HG03103 (cell line): ENCODE measurements at regions not wholly inside any gene's neighbourhood (a gene's known extent, or its start where the extent isn't known, plus 50 kb on each side); places are given as distances from the start of the nearest gene placed in this dataset.

Source experiments
- ATAC-seq: cut with Tn5 transposase; IDR thresholded peaks from one replicate; pipeline ENCODE4 v1.9.1; 2021; ENCODE audit warnings: low read depth; ENCODE audit not compliant: unreplicated experiment

DNA sequence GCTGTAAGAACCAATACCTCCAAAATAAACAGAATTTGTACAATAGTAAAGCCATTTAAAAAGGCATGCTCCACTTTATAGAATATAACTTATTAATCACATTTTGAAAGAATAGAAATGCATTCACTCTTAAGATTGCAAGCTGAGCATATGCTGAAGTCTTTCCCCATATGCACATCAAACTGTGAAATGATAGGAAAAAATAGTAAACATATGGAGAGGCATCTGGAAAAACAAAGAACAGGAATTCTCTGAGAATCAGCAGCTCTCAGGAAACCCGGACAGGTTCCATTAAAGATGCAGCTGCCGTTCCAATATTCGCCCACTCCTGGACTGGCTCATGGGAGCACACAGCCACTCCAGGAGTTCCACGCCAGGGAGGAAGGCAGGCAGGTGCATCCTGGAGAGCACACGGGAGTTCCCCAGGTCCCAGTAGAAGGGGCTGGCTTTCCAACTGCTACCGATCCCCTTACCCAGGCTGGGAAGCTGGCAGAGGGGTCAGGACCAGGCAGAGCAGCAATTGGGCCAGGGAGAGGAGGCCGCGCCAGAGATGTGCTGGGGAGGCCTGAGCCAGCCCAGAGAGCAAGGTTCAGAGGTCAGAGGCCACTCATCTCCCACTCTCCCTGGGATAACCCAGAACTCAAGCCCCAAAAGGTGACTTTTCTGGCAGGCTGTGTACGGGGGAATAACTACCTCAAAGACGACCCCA is 111.1 kb downstream of the DLL1 start:
- ATAC-seq, result no peak

DNA sequence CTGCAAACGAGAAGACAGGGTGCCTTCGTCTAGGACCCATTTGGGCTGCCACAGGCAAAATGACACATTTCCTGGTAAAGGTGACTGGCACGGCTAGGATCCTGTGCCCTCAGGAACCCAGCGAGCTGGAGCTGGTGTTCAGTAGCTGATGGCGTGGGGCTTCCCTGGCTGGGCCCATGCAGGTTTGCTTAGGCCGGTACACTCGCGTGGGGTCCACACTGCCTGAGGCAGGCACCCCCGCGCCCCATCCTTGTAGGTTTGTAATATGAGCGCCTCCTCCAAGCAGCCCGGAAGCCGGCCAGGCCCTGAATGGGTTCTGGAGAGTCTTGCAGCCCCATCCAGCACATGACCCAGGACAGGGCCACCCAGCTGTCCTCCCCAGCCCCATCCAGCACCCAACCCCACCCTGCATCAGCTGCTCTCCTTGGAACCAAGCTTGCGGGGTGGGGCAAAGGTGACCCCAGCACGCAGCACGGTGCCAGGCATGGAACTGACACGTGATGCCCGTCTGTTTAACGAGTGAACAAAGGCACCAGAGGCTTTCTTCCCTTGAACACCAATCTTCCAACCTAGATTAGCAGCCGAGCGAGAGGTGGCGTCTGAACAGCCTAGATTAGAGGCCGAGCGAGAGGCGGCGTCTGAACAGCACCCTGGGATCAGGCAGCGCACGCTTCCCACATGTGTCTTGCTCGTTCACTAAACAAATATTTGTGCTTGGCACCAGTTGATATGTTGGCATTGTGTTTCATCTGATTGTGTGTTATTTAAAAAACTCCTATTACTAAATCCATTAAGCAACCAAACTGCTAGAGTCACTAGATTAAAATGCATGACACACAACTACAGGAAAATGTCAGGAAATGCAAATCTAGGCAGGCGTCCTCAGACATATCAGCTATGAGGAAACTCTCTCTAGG is 112.1 kb downstream of the DLL1 start:
- ATAC-seq, result no peak

DNA sequence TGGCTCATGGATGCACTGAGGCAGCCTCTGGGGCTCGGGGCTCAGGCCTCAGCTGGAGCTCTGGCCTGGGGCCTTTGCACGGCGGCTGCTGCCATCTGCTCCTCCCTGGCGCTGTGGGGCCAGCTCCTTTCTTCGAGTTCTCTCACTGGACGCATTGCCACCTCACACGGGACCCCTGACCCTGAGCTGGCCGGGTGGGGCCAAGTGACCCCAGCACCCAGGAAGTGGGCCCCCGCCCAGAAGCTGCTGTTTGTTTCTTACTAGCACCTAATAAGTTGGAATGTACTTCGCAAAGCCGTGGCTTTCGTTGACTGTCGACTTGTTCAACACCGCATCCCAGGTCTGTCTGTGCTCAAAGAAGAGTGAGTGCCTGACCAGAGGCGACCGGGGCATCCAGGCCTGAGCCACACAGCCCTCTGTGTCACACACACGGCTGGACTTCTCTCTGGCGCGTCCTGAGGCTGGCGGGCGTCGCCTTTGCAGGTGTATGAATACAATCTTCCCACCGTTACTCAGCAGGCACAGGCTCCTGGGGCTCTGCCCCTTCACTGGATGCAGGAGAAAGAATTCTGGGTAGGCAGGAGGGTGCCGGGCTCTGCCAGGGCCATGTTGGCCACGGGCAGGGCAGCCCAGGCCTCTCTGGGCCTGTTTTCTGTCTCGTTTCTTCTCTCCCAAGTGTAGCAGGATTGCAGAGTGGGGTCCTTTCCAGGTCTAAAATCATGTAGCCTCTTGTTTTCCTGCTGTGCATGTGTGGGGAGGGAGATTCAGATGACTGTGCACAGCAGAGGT is 112.9 kb downstream of the DLL1 start:
- ATAC-seq, result no peak

DNA sequence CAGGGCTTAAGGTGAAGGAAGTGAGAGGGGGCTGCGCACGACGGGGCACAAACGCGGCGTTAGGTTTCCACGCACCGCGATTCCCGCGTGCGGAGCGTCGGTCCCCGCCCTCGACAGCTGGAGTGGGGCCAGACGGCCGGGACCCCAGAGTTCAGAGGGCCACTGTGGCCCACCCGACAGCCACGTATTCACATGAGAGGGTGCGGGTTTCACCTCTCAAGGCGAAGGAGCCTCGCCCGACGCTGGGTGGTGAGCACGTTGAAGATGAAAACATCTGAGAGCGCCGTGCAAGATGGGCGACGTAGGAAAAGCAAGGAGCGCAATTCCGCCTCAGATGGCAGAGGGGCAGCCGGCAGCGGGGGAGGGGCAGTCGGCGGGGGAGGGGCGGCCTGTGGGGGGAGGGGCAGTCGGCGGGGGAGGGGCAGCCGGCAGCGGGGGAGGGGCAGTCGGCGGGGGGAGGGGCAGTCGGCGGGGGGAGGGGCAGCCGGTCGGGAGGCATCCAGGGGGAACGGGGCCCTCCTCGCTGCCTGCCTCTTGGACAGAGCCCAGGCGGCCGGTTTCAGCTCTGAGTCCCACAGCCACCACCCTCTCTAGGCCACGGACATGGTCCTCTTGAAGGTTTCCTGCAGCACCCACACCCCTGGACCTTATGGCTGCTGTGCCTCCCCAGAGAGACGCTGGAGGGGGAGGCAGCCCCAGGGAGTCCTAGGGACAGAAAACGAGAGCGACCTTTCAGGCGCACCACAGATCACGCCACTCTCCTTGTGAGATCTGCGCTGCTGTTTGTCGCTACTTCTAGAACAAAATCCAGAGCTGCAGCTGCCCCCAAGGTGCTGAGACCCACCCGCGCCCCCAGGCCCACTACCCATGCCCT is 113.7 kb downstream of the DLL1 start:
- no peak for ATAC-seq

DNA sequence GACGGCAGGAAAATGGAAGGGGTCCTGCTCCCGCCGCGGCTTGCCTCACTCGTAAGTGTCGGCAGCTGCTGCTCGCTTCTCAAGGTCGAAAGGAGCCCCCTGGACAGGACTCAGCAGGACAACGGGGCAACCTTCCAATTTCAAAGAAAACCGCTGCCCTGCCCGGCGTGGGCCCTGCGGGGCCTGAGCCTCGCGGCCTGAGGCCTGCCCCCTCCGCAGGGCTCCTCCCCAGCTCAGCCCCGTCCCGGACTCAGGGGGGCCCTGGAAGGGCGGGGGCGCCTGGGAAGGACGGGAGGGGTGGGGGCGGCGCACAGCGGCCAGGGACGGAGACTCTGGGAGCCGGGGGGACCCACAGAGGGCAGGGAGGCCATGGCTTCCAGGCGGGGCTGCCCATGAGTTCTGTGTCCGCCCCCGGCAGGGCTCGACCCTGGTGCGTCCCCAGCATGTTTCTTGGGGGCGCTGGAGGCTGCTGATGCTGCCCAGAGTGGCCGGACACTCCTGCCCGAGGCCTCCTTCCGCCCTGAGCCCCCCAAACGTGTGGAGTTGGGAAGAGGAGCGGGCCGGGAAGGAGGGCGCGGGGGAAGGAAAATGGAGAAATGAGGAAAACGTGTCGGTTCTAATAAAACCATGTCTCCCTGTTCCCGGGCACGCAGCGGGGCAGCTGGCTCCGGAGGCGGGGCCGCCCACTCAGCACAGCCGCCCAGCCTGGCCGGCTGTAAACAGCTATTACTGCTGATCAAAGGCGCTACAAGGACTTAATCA is 114.6 kb downstream of the DLL1 start:
- no peak for ATAC-seq

DNA sequence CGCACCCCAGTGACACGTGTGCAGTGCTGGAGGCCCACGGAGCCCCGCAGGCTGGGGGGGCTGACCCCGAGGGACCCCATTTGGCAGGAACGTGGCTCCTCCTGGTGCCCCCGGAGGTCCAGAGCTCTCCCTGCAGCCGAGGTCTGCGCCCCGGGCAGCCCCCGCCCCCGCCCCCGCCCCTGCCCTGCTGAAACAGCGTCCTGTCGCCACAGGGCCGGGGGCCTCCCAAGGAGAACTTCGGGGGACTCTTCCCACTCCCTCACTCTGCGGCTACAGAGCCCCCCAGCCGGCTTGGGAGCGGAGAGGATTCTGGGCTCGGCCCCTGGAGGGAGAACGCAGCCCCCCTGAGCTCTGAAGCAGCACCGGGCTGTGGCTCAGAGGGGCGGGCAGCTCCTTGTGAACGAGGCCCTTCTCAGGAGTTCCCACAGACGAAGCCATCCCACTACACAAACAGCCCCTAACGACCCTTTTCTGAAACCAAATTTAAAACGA is 115.2 kb downstream of the DLL1 start:
- no peak for ATAC-seq

DNA sequence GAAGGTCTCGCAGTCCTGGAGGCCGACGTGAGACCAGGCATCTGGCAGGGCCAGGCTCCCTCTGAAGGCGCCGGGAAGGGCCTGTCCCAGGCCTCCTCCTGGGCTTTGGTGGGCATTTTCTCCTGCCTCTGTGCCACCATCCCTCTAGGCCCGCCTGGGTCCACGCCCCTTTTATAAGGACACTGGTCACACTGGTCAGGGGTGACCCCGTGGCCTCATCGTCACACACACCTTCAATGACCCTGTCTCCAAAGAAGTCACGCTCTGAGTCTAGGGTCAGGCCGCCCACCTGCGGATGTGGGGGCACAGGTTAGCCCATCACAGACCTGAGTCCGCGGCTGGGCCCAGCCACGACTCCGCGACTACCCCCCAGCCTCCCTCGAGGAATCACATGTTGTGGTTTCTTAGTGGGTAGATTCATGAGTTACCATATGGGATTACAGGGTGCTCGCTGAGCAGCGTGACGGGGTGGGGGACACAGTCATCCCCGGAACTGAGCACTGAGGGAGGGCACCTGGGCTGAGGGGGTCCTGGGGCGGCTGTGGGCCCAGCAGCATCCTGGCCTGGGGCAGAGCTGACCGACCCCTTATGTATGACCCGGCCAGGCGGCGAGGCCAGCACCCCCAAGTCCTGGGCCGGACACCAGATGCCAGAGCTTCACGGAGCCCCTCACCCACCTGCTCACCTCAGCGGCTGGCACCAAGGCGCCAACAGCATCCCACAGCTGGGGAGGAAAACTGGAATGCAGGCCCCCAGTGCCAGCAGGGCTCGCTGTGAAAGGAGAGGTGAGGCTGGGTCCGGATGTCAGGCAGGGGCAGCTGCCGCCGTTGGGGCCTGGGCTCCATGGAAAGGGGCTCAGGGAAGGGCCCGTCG is 115.9 kb downstream of the DLL1 start:
- ATAC-seq, result no peak

DNA sequence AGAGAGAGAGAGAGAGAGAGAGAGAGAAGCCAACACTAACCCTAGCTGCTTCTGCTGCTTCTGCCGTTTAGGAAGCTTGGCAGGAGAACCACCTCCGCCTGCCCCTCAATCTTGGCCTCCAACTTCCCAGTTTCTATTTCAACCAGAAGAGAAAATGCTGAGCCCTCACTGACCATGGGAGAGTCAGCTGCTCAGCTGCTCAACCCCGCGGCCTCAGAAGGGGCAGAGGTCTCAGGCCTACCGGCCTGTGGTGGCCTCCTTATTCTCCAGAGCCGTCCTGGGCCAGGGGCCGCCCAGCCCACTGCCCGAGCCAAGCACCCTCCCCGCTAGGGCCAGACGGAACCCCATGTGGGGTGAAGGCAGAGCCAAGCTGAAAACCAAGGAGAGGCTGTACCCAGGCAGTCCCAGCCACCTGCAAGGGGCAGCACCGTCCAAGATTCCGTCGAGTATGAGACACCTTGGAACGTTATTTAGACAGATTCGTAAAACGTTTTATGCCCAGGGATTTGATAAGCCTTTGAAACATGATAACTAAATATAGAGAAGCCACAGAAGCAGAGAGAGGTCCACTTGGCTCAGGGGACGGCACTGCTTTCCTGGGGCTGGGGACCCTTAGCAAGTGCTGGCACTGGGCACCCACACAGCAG is 116.6 kb downstream of the DLL1 start:
- no peak for ATAC-seq

DNA sequence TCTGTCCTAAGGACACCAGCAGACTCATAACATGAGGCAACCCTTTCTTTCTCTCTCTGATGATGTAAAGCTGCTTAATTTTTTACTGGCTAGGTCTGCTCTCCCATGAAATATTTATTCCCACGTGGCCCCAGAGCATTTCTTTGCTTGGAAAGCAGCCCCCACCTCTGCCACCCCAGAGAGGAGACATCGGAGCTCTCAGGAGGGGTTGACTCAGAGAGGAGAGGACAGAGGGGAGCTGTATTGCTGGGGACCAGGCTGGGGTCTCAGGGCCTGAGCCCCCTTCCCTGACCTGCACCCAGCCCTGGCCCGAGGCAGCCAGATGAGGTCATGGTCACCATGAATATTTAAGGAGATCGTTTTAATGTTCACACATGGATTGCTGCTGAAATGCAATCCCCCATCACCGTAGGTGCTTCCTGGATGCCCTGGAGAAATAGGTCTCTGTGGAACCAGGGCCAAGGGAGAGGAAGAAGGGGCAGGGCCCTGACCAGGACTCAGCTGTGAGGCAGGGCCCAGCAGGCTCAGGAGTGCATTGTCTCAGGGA is 117.5 kb downstream of the DLL1 start:
- ATAC-seq, result no peak

DNA sequence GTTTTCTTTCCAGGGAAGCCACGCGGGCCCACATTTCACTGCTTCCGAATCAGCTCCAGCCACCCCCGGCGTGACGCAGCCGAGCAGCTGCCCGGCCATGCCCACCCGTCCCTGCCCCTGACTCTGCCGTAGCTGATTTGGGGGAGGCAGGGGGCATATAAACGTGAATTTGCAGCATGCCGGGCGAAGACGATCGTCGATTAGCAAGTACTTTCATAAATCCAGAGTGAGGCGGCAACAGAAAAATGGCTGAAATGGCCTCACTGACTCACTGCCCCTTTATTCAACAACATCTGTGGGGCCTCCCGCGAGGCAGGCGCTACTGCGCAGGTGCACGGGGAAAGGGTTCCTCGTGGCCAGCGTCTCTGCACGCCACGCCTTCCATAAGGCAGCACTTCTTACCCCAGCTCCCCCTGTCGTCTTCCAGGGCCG is 118.0 kb downstream of the DLL1 start:
- no peak for ATAC-seq

DNA sequence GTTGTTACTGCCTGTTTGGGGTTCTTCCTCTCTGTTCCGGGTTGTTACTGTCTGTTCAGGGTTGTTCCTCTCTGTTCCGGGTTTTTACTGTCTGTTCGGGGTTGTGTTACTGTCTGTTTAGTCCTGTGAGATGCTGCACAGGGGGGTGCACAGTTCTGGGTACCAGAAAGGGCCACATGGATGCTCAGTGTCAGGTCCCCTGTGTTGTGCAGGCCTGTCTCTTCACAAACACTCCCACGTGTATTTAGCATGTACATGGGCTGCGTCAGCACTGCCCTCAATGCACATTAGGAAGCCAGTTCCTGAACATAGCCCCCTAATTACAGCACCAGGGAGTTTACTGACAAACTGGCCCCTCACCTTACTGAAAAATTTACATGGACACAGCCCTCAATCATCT is 118.5 kb downstream of the DLL1 start:
- no peak for ATAC-seq

DNA sequence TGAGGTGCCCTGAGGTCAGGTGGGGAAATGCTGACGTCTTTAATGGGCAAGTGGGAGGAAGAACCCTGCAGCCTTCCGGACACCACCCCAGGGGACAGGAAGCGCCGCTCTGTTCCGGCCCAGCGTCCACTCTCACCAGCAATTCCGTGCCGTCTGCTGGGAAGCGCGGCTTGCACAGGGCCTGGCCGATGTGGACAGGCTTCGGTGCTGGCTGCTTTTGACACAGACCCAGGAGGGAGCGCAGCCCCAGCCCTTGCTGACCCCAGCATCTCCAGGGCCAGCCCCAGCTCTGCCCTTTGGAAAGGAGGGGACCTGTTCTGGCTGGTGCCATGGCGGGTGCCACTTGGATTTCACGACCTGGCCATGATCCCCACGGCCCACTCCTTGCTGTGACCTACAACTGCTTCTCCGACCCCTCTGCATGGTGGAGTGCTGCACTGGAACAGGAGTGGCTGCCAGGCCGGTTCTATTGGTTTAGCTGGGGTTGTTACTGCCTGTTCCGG is 123.2 kb downstream of the DLL1 start:
- ATAC-seq, result no peak

DNA sequence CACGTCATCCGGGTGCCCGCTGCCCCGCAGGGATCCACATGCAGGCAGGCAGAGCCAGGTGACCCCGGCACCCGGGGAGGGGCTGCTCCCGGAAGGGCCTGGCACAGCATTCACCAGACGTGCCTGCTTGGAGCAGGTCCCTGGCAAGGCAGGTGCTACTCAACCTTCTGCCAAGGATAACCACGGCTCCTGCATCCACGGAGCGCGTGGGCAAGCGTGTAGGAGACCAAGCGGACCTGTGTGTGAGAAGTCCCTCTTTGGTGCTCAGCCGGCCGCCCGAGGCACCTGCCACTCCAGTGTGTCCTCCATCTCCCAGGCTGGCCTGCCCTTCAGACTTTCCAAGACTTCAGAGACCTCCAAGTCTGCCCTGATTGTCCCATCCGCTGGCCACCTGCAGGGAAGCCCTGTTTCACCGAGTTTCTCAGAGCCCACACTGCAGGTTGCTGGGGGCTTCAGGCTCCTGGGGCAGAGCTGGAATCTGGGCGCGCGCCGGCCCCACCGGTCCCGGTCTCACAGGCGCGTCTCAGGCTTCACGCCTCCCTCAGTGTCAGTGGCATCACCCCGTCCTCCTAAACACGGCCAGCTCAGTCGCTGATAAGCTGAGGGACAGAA is 124.3 kb downstream of the DLL1 start:
- ATAC-seq, result no peak

DNA sequence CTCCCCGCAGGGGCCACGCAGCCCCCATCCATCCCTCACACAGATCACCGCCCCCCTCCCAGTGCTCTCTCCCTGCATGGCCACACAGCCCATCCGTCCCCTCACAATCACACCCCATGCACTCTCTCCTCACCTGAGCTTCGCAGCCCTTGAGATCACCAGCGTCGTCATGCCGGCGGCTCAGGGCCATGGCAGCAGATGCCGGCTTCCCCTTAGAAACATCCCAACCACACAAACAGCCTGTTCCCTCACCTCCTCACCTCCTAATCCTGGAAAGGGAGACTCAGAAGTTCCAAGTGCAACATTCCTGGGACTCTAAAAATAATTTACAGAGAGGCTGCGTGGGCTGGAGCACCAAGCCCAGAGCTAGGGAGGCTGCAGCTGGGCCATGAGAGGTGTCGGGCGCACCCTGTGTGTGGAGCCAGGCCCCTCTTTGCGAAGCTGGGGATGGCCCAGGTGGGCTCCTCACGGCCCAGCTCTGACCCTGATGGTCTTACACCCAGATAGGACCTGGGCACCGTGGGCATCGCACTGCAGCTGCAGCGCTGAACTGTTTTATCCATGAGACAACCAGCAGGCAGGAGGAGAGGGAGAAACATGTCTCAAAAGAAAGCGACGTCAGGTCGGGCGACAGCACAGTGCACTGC is 125.3 kb downstream of the DLL1 start:
- no peak for ATAC-seq

DNA sequence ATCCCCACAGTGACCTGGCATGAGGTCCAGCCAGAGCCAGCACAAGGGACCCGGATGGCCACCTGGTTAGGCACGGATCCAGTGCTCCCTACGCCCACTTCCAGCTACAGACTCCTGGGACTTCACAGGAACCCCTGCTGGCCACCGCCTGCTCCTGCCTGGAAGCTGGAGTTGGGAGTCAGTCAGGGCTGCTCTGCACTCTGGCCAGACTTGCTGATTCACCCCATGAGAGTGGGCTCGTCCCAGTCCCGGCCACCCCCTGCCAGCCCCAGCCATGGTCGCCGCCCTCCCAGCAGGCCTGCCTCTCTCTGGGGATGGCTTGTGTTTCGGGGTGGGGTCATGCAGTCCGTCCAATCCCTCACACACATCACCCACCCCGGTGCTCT is 125.8 kb downstream of the DLL1 start:
- ATAC-seq, result no peak

DNA sequence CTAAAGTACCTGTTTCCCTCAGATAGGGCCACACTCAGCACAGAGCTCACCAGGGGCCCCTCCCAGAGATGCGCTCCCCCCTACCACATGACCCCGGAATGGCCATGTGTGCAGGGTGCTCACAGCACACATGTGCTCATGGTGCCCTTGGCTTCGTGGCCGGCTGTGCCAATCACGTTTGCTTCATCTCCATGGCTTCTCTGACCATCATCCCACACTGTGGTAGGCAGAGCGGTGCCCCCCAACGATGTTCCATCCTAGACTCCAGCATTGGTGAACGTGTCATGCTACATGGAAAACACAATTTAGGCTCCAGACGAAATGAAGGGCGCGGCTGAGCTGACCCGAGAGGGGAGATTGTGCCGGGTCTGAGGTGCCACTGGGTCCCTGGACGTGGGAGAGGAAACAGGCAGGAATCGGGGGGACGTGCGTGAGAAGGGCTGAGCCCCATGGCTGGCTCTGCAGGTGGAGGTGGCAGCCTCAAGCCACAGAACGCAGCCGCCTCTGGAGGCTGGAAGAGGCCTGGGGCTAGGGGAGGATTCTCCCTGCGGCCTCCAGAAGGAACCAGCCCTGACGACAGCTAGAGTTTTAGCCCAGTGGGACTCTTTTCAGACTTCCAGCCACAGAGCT is 126.5 kb downstream of the DLL1 start:
- no peak for ATAC-seq
